ENCODE measurements at regions not wholly inside any gene's neighbourhood (a gene's known extent, or its start where the extent isn't known, plus 50 kb on each side); places are given as distances from the start of the nearest gene placed in this dataset.

GRCh38 chr11:15434529-15434928 lies 319.8 kb downstream of the INSC start:
- peaks cover 5% of the 10 kb centered on the region; the same call in 1 of the 2 replicates for H3K4me1 ChIP-seq (ENCODE audit: low read length)
- no peak overlapping the region for H3K9ac ChIP-seq (ENCODE audit: low read length)
- no peak overlapping the region for H3K4me3 ChIP-seq (ENCODE audit: low read length)
- H2AFZ ChIP-seq (ENCODE audit: low read depth, low read length): no peak overlapping the region
- no peak overlapping the region for H3K27ac ChIP-seq (ENCODE audit: low read length)
- H3K27me3 ChIP-seq (ENCODE audit: low read depth, low read length): peaks cover 54% of the 10 kb centered on the region
- 0 out of 2 replicates have a peak, but pooled peaks cover 5% of the 10 kb centered on the region for H4K20me1 ChIP-seq (ENCODE audit: insufficient read depth, low read length)
- no peak overlapping the region for H3K4me2 ChIP-seq (ENCODE audit: low read length)
- TF ChIP-seq EZH2phosphoT487 (IDR thresholded peaks at IDR 0.05; ENCODE audit: low read depth): no peak
- TF ChIP-seq CTCF (IDR thresholded peaks at IDR 0.05; ENCODE audit: low read depth, low read length): no peak
- H3K36me3 ChIP-seq (replicated peaks; ENCODE audit: low read depth, low read length): no peaks in the 10 kb centered on the region
- H3K79me2 ChIP-seq (ENCODE audit: low read length): no peaks in the 10 kb centered on the region
- no peaks in the 10 kb centered on the region; the same call in 1 of the 2 replicates for H3K9me3 ChIP-seq (ENCODE audit: insufficient read depth, low read length)

DNA sequence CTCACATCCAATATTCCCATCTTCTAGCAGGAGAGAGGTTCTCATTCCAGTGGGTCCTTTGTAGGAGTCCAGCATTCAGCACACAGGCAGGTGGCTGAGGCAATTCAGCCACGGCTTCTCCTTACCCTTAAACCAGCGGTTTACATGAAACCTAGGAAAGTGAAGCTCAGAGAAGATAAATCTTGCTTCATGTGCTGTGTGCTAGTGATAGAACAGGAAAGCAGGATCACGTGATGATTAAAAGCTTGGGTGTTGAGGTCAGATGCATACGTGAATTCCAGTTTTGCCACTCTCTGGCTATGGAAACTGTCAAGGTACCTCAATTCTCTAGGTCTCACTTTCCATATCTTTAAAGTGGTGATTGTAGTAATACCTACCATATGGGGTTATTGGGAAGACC lies 331.6 kb downstream of the INSC start:
- Histone ChIP-seq H3K27ac (ENCODE audit: low read length) (no peak overlapping the region), H3K9me3 (ENCODE audit: insufficient read depth, low read length) (no peaks in the 10 kb centered on the region)
- TF ChIP-seq CTCF (IDR thresholded peaks at IDR 0.05; ENCODE audit: low read depth, low read length): no peak
- no peak for TF ChIP-seq EZH2phosphoT487 (IDR thresholded peaks at IDR 0.05; ENCODE audit: low read depth)

DNA sequence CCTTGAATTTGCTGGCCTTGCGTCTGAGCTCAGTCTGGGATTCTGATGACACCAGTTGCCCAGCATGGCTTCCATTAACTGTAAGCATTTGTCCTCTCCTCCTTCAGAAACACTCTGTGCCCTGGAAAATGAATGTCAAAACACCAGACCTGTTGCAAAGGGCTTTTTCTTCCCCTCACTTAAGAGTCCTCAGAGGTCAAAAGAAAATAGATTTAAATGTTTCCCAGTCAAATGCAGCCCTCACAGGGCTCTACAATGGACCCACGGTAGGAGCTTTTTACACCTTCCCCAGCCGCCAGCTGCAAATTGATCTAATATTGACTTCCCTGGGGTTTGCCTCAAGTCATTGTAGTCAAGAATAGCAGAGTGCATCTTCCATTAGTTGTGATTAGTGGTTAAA lies 332.2 kb downstream of the INSC start:
- H3K27me3 ChIP-seq (ENCODE audit: low read depth, low read length): peaks cover 59% of the 10 kb centered on the region
- no peaks in the 10 kb centered on the region for H3K79me2 ChIP-seq (ENCODE audit: low read length)
- H4K20me1 ChIP-seq (ENCODE audit: insufficient read depth, low read length): no peaks in the 10 kb centered on the region
- H3K9ac ChIP-seq (ENCODE audit: low read length): no peak overlapping the region
- H3K4me3 ChIP-seq (ENCODE audit: low read length): no peak overlapping the region
- H3K4me2 ChIP-seq (ENCODE audit: low read length): no peak overlapping the region
- H3K36me3 ChIP-seq (replicated peaks; ENCODE audit: low read depth, low read length): no peaks in the 10 kb centered on the region
- H3K4me1 ChIP-seq (ENCODE audit: low read length): no peaks in the 10 kb centered on the region
- TF ChIP-seq CTCF (IDR thresholded peaks at IDR 0.05; ENCODE audit: low read depth, low read length) (no peak), EZH2phosphoT487 (IDR thresholded peaks at IDR 0.05; ENCODE audit: low read depth) (no peak)
- H3K27ac ChIP-seq (ENCODE audit: low read length): no peak overlapping the region
- no peaks in the 10 kb centered on the region for H3K9me3 ChIP-seq (ENCODE audit: insufficient read depth, low read length)
- H2AFZ ChIP-seq (ENCODE audit: low read depth, low read length): no peak overlapping the region

More for the DNA sequence above, 331.6 kb downstream of the INSC start:
- no peak overlapping the region for H2AFZ ChIP-seq (ENCODE audit: low read depth, low read length)
- H3K4me2 ChIP-seq (ENCODE audit: low read length): no peak overlapping the region
- peaks cover 54% of the 10 kb centered on the region for H3K27me3 ChIP-seq (ENCODE audit: low read depth, low read length)
- H4K20me1 ChIP-seq (ENCODE audit: insufficient read depth, low read length): no peaks in the 10 kb centered on the region
- H3K36me3 ChIP-seq (replicated peaks; ENCODE audit: low read depth, low read length): no peaks in the 10 kb centered on the region
- H3K4me3 ChIP-seq (ENCODE audit: low read length): no peak overlapping the region
- H3K9ac ChIP-seq (ENCODE audit: low read length): no peak overlapping the region
- H3K79me2 ChIP-seq (ENCODE audit: low read length): no peaks in the 10 kb centered on the region
- H3K4me1 ChIP-seq (ENCODE audit: low read length): no peaks in the 10 kb centered on the region

GRCh38 chr11:15451713-15452112 lies 337.0 kb downstream of the INSC start:
- no peak for TF ChIP-seq EZH2phosphoT487 (IDR thresholded peaks at IDR 0.05; ENCODE audit: low read depth)
- no peak for TF ChIP-seq CTCF (IDR thresholded peaks at IDR 0.05; ENCODE audit: low read depth, low read length)
- Histone ChIP-seq H3K36me3 (replicated peaks; ENCODE audit: low read depth, low read length) (no peaks in the 10 kb centered on the region), H3K27ac (ENCODE audit: low read length) (no peak overlapping the region), H4K20me1 (ENCODE audit: insufficient read depth, low read length) (no peaks in the 10 kb centered on the region), H3K4me1 (ENCODE audit: low read length) (peaks cover 10% of the 10 kb centered on the region), H3K27me3 (ENCODE audit: low read depth, low read length) (peaks cover 46% of the 10 kb centered on the region), H3K4me2 (ENCODE audit: low read length) (no peak overlapping the region), H3K9me3 (ENCODE audit: insufficient read depth, low read length) (no peaks in the 10 kb centered on the region), H3K4me3 (ENCODE audit: low read length) (no peak overlapping the region), H3K79me2 (ENCODE audit: low read length) (no peaks in the 10 kb centered on the region), H2AFZ (ENCODE audit: low read depth, low read length) (no peak overlapping the region), H3K9ac (ENCODE audit: low read length) (no peak overlapping the region)
